WTC11 (cell line): ENCODE measurements at regions not wholly inside any gene's neighbourhood (a gene's known extent, or its start where the extent isn't known, plus 50 kb on each side); places are given as distances from the start of the nearest gene placed in this dataset.

Experiments
- ATAC-seq: fragments of 200-7000 bp; cut with Tn5 transposase; 2 replicates; pipeline ENCODE4 v1.10.0; 2021; ENCODE audit warnings: mild to moderate bottlenecking, moderate library complexity
- CTCF ChIA-PET: fragments of 300-600 bp; sonication (Branson Sonifier 250); formaldehyde crosslinking; loops from one replicate; lab custom pipeline; 2021; ENCODE audit warnings: antibody characterized with exemption; lab: Charles Lee
- POLR2A ChIA-PET: fragments of 350-600 bp; sonication (Branson Sonifier 250); formaldehyde crosslinking; loops from one replicate; lab custom pipeline; 2021; ENCODE audit warnings: antibody characterized with exemption; lab: Charles Lee
- DNase-seq: peaks from one replicate; pipeline ENCODE4 v3.0.0; 2021; ENCODE audit warnings: low spot score
- H3K27ac Mint-ChIP-seq: 2 replicates; pipeline ENCODE4 v1.8.0; 2021; ENCODE audit warnings: mixed read lengths
- H3K27me3 Mint-ChIP-seq: 2 replicates; pipeline ENCODE4 v1.8.0; 2021; ENCODE audit warnings: low read depth, mild to moderate bottlenecking, moderate library complexity, mixed read lengths
- H3K36me3 Mint-ChIP-seq: 2 replicates; pipeline ENCODE4 v1.8.0; 2021; ENCODE audit warnings: mixed read lengths
- H3K4me1 Mint-ChIP-seq: 2 replicates; pipeline ENCODE4 v1.8.0; 2022; ENCODE audit warnings: mixed read lengths
- H3K4me3 Mint-ChIP-seq: 2 replicates; pipeline ENCODE4 v1.8.0; 2021; ENCODE audit warnings: mild to moderate bottlenecking, moderate library complexity, mixed read lengths
- H3K9me3 Mint-ChIP-seq: 2 replicates; pipeline ENCODE4 v1.8.0; 2021; ENCODE audit warnings: mixed read lengths
- ATF1 ChIP-seq: sonication (generic); formaldehyde crosslinking; IDR thresholded peaks from 2 replicates; pipeline ENCODE4 v1.8.1; 2023; ENCODE audit warnings: mild to moderate bottlenecking, moderate library complexity, missing genetic modification reagents
- ATF2 ChIP-seq: sonication (generic); formaldehyde crosslinking; IDR thresholded peaks from 2 replicates; pipeline ENCODE4 v1.8.1; 2022; ENCODE audit warnings: low read depth, missing genetic modification reagents, borderline replicate concordance
- CBFB ChIP-seq: sonication (generic); formaldehyde crosslinking; IDR thresholded peaks from 2 replicates; pipeline ENCODE4 v1.8.1; 2022; ENCODE audit warnings: mild to moderate bottlenecking, low read depth, missing genetic modification reagents
- CDX4 ChIP-seq: fragments of 250-450 bp; sonication (Bioruptor Pico); IDR thresholded peaks from 2 replicates; pipeline ENCODE4 v1.9.0; 2021; ENCODE audit warnings: moderate library complexity, mild to moderate bottlenecking, inconsistent platforms, borderline replicate concordance
- ESRRA ChIP-seq: sonication (generic); formaldehyde crosslinking; IDR thresholded peaks from 2 replicates; pipeline ENCODE4 v1.8.1; 2022; ENCODE audit warnings: mild to moderate bottlenecking, missing genetic modification reagents, borderline replicate concordance
- ETV6 ChIP-seq: sonication (generic); formaldehyde crosslinking; IDR thresholded peaks from 2 replicates; pipeline ENCODE4 v1.8.1; 2022; ENCODE audit warnings: mild to moderate bottlenecking, missing genetic modification reagents
- GRHL2 ChIP-seq: fragments of 250-450 bp; sonication (Bioruptor Pico); IDR thresholded peaks from 2 replicates; pipeline ENCODE4 v1.8.0; 2022; ENCODE audit warnings: mild to moderate bottlenecking, moderate library complexity; ENCODE audit not compliant: insufficient replicate concordance, severe bottlenecking
- GTF2I ChIP-seq: fragments of 250-450 bp; sonication (Bioruptor Pico); conservative IDR thresholded peaks from 2 replicates; pipeline ENCODE4 v1.4.0; 2021; ENCODE audit warnings: mild to moderate bottlenecking
- IRF1 ChIP-seq: sonication (generic); formaldehyde crosslinking; IDR thresholded peaks from 2 replicates; pipeline ENCODE4 v1.8.0; 2023; ENCODE audit warnings: missing genetic modification reagents
- KAT7 ChIP-seq: sonication (generic); formaldehyde crosslinking; IDR thresholded peaks from 2 replicates; pipeline ENCODE4 v1.8.1; 2023; ENCODE audit warnings: missing genetic modification reagents, mild to moderate bottlenecking, borderline replicate concordance
- PRRX2 ChIP-seq: fragments of 250-450 bp; sonication (Bioruptor Pico); IDR thresholded peaks from 2 replicates; pipeline ENCODE4 v1.8.0; 2021; ENCODE audit warnings: mild to moderate bottlenecking
- RORB ChIP-seq: fragments of 250-450 bp; sonication (Bioruptor Pico); IDR thresholded peaks from 2 replicates; pipeline ENCODE4 v1.9.0; 2021; ENCODE audit warnings: mild to moderate bottlenecking
- TEAD4 ChIP-seq: sonication (generic); formaldehyde crosslinking; IDR thresholded peaks from 2 replicates; pipeline ENCODE4 v1.8.0; 2022; ENCODE audit warnings: mild to moderate bottlenecking, missing genetic modification reagents
- TP53 ChIP-seq: sonication (generic); formaldehyde crosslinking; IDR thresholded peaks from 2 replicates; pipeline ENCODE4 v1.8.1; 2023; ENCODE audit warnings: mild to moderate bottlenecking, missing genetic modification reagents
- ZNF263 ChIP-seq: sonication (generic); formaldehyde crosslinking; IDR thresholded peaks from 2 replicates; pipeline ENCODE4 v1.8.1; 2022; ENCODE audit warnings: low read depth, mild to moderate bottlenecking, moderate library complexity, missing genetic modification reagents
- ZNF396 ChIP-seq: fragments of 250-450 bp; sonication (Bioruptor Pico); IDR thresholded peaks from 2 replicates; pipeline ENCODE4 v1.8.0; 2021; ENCODE audit warnings: mild to moderate bottlenecking, moderate library complexity, borderline replicate concordance
- ZNF416 ChIP-seq: fragments of 250-450 bp; sonication (Bioruptor Pico); IDR thresholded peaks from 2 replicates; pipeline ENCODE4 v1.9.0; 2021; ENCODE audit warnings: mild to moderate bottlenecking, inconsistent platforms
- TF ChIP-seq, protein P1 (sequence below): fragments of 250-450 bp; sonication (Bioruptor Pico); IDR thresholded peaks from 2 replicates; pipeline ENCODE4 v1.9.0; 2021; ENCODE audit warnings: mild to moderate bottlenecking
- TF ChIP-seq, protein P2 (sequence below): sonication (generic); formaldehyde crosslinking; IDR thresholded peaks from 2 replicates; pipeline ENCODE4 v1.8.1; 2023; ENCODE audit warnings: mild to moderate bottlenecking, moderate library complexity, missing genetic modification reagents
- TF ChIP-seq, protein P3 (sequence below): sonication (generic); formaldehyde crosslinking; conservative IDR thresholded peaks from 2 replicates; pipeline ENCODE4 v1.8.1; 2022; ENCODE audit warnings: mild to moderate bottlenecking, missing genetic modification reagents
- TF ChIP-seq, protein P4 (sequence below): fragments of 250-450 bp; sonication (Bioruptor Pico); IDR thresholded peaks from 2 replicates; pipeline ENCODE4 v1.8.0; 2021; ENCODE audit warnings: mild to moderate bottlenecking

GRCh38 chr11:30109774-30110173 is 92.9 kb upstream of the KCNA4 start (continued):
- TF ChIP-seq ZNF396 (CRISPR knock-in tag) (no peak), IRF1 (CRISPR knock-in tag) (no peak), TEAD4 (no peak)

DNA sequence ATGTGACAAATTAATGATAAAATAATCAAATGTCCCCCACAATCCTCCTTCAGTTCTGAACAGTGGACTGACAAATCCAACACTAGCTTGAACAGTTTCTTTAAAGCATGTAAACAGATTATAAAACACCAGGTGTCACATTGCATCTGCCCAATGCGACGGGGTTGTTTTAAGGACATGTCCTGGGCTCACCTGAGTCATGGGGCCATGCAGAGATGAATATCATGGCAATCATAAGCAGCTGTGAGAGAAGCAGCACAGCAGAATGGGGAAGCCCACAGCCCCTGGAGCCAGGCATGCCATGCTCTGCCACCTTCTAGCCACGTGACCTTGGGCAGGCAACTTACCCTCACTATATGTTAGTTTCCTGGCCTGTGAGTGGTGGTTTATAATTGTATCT is 93.9 kb upstream of the KCNA4 start:
- H3K4me3 Mint-ChIP-seq, result no peak overlapping the region
- CTCF ChIA-PET, result interaction anchor here (2.2 kb wide), 1 partner anchor 17 kb away, joined by 6 read pairs; no protein-coding TSS in a partner anchor

GRCh38 chr11:30111786-30112185 is 95.0 kb upstream of the KCNA4 start:
- TF ChIP-seq TP53 (CRISPR knock-in tag) (no peak), GRHL2 (CRISPR knock-in tag) (no peak)
- H3K27me3 Mint-ChIP-seq, result peaks cover 90% of the 10 kb centered on the region
- H3K9me3 Mint-ChIP-seq, result no peaks in the 10 kb centered on the region
- H3K27ac Mint-ChIP-seq, result no peak overlapping the region
- H3K4me1 Mint-ChIP-seq, result 0 out of 2 replicates have a peak, but pooled peaks cover 6% of the 10 kb centered on the region
- no peak for ATAC-seq
- no peak overlapping the region for H3K4me3 Mint-ChIP-seq
- POLR2A ChIA-PET, result no interaction called here
- H3K36me3 Mint-ChIP-seq, result no peaks in the 10 kb centered on the region
- no peak for DNase-seq
- CTCF ChIA-PET, result interaction anchor here (0.6 to 2.2 kb wide), 2 partner anchors 16 to 1036 kb away, joined by 3 to 6 read pairs; no protein-coding TSS in a partner anchor

More for the DNA sequence above, 93.9 kb upstream of the KCNA4 start:
- TF ChIP-seq ZNF263 (CRISPR knock-in tag) (no peak), CBFB (CRISPR knock-in tag) (no peak), RORB (CRISPR knock-in tag) (no peak), GTF2I (CRISPR knock-in tag) (no peak), ATF1 (CRISPR knock-in tag) (no peak), KAT7 (CRISPR knock-in tag) (no peak), PRRX2 (CRISPR knock-in tag) (no peak)
- TF ChIP-seq, protein P1, sequence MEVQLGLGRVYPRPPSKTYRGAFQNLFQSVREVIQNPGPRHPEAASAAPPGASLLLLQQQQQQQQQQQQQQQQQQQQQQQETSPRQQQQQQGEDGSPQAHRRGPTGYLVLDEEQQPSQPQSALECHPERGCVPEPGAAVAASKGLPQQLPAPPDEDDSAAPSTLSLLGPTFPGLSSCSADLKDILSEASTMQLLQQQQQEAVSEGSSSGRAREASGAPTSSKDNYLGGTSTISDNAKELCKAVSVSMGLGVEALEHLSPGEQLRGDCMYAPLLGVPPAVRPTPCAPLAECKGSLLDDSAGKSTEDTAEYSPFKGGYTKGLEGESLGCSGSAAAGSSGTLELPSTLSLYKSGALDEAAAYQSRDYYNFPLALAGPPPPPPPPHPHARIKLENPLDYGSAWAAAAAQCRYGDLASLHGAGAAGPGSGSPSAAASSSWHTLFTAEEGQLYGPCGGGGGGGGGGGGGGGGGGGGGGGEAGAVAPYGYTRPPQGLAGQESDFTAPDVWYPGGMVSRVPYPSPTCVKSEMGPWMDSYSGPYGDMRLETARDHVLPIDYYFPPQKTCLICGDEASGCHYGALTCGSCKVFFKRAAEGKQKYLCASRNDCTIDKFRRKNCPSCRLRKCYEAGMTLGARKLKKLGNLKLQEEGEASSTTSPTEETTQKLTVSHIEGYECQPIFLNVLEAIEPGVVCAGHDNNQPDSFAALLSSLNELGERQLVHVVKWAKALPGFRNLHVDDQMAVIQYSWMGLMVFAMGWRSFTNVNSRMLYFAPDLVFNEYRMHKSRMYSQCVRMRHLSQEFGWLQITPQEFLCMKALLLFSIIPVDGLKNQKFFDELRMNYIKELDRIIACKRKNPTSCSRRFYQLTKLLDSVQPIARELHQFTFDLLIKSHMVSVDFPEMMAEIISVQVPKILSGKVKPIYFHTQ (CRISPR knock-in tag), result no peak
- TF ChIP-seq, protein P2, sequence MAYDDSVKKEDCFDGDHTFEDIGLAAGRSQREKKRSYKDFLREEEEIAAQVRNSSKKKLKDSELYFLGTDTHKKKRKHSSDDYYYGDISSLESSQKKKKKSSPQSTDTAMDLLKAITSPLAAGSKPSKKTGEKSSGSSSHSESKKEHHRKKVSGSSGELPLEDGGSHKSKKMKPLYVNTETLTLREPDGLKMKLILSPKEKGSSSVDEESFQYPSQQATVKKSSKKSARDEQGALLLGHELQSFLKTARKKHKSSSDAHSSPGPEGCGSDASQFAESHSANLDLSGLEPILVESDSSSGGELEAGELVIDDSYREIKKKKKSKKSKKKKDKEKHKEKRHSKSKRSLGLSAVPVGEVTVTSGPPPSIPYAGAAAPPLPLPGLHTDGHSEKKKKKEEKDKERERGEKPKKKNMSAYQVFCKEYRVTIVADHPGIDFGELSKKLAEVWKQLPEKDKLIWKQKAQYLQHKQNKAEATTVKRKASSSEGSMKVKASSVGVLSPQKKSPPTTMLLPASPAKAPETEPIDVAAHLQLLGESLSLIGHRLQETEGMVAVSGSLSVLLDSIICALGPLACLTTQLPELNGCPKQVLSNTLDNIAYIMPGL (CRISPR knock-in tag), result no peak
- TF ChIP-seq, protein P3, sequence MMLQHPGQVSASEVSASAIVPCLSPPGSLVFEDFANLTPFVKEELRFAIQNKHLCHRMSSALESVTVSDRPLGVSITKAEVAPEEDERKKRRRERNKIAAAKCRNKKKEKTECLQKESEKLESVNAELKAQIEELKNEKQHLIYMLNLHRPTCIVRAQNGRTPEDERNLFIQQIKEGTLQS (CRISPR knock-in tag), result no peak
- no peak overlapping the region for H3K27ac Mint-ChIP-seq
- H3K4me1 Mint-ChIP-seq, result 0 out of 2 replicates have a peak, but pooled peaks cover 6% of the 10 kb centered on the region
- DNase-seq, result no peak
- POLR2A ChIA-PET, result no interaction called here
- peaks cover 90% of the 10 kb centered on the region for H3K27me3 Mint-ChIP-seq
- ATAC-seq, result no peak
- H3K36me3 Mint-ChIP-seq, result no peaks in the 10 kb centered on the region
- H3K9me3 Mint-ChIP-seq, result no peaks in the 10 kb centered on the region

- ChIA-PET CTCF (interaction anchor here (1.8 kb wide), 1 partner anchor 15 kb away, joined by 7 read pairs; no protein-coding TSS in a partner anchor), POLR2A (no interaction called here)
- ATAC-seq (no peak), DNase-seq (no peak)
- Mint-ChIP-seq H3K4me3 (no peak overlapping the region), H3K27me3 (peaks cover 95% of the 10 kb centered on the region), H3K9me3 (no peaks in the 10 kb centered on the region), H3K36me3 (no peaks in the 10 kb centered on the region), H3K27ac (no peak overlapping the region), H3K4me1 (0 out of 2 replicates have a peak, but pooled peaks cover 6% of the 10 kb centered on the region)
- TF ChIP-seq ZNF263 (CRISPR knock-in tag), result no peak
- no peak for TF ChIP-seq ATF2 (CRISPR knock-in tag)
- no peak for TF ChIP-seq ESRRA (CRISPR knock-in tag)
- TF ChIP-seq CDX4 (CRISPR knock-in tag), result no peak
- TF ChIP-seq KAT7 (CRISPR knock-in tag), result no peak
- TF ChIP-seq, protein P4, sequence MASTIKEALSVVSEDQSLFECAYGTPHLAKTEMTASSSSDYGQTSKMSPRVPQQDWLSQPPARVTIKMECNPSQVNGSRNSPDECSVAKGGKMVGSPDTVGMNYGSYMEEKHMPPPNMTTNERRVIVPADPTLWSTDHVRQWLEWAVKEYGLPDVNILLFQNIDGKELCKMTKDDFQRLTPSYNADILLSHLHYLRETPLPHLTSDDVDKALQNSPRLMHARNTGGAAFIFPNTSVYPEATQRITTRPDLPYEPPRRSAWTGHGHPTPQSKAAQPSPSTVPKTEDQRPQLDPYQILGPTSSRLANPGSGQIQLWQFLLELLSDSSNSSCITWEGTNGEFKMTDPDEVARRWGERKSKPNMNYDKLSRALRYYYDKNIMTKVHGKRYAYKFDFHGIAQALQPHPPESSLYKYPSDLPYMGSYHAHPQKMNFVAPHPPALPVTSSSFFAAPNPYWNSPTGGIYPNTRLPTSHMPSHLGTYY (CRISPR knock-in tag), result no peak
- no peak for TF ChIP-seq ZNF416 (CRISPR knock-in tag)
- no peak for TF ChIP-seq ETV6 (CRISPR knock-in tag)
These were observed 96.6 kb upstream of the KCNA4 start for GRCh38 chr11:30113326-30113898.
